ENCODE measurements at regions not wholly inside any gene's neighbourhood (a gene's known extent, or its start where the extent isn't known, plus 50 kb on each side); places are given as distances from the start of the nearest gene placed in this dataset.

DNA sequence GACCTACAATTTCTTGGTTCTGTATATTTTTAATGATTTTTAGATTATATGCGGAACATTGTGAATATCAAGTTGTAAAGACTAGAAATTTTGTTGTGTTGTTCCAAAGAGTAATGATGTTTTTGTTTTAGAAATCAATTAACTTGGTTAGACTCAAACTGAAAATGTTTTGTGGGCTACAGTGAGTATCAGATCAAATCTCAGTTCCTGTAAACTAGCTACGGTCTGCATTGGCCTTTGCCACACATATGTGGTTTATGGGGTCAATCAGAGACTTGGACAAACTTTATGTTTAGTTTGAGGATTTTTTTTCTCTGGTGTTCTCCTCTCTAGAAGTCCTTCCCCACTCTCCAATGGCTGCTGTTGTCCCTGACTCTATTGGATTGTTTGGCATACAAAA lies 308.0 kb upstream of the THRB start:
- Histone ChIP-seq H3K36me3 (replicated peaks) (no peaks in the 10 kb centered on the region), H3K9me3 (no peaks in the 10 kb centered on the region), H3K27me3 (ENCODE audit: low read depth) (peaks cover 17% of the 10 kb centered on the region), H3K4me3 (no peak overlapping the region), H3K4me1 (no peaks in the 10 kb centered on the region)
- in situ Hi-C loops (cut with MboI; ENCODE audit: low sequenced_read_pairs), result no loop called here
- no peak for DNase-seq (ENCODE audit: low spot score in 2 of 2)

DNA sequence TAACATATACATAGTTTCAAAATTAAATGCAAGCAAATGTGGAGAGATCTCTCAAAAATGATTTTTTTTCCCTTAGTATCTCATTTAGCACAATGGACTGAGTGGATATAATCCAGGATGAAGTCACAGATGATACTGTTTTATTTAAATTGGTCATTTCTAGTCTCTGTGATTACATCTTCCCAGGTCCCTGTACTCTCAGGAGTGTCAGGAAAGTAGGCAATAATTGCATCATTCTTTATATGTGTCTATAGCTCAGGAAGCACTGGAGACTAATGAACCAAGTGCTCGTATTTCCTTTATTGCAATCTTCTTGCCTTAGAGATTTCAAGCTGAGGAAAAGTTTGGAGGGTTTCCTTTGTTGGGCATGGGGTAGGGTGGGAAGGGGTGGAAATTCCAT lies 309.4 kb upstream of the THRB start:
- Histone ChIP-seq H3K27me3 (ENCODE audit: low read depth) (peaks cover 15% of the 10 kb centered on the region), H3K9me3 (no peaks in the 10 kb centered on the region), H3K4me1 (no peaks in the 10 kb centered on the region), H3K4me3 (no peak overlapping the region), H3K36me3 (replicated peaks) (no peaks in the 10 kb centered on the region)
- no peak for DNase-seq (ENCODE audit: low spot score in 2 of 2)
- in situ Hi-C loops (cut with MboI; ENCODE audit: low sequenced_read_pairs), result no loop called here

DNA sequence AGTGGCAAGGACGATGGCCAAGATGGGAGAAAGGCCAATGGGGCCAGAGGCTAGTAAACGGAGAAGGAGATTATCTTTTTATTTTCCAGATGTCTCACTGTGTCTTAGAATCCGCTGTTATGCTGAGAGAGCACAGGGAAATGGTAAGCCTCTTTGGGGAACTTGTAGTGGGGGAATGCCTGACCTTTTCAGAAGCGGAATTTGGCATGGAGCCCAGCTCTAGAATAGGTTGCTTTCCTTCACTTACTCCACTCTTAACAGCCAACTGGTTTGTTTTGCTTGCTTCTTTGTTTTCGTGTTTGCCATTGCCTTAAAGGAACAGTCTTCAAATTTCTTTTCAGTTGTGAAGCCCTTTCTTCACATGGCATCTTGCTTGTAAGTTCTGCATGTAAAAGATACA lies 316.2 kb upstream of the THRB start:
- Histone ChIP-seq H3K4me1 (no peaks in the 10 kb centered on the region), H3K27me3 (ENCODE audit: low read depth) (peaks cover 8% of the 10 kb centered on the region), H3K36me3 (replicated peaks) (no peaks in the 10 kb centered on the region), H3K9me3 (no peaks in the 10 kb centered on the region), H3K4me3 (no peak overlapping the region)
- DNase-seq (ENCODE audit: low spot score in 2 of 2), result no peak
- in situ Hi-C loops (cut with MboI; ENCODE audit: low sequenced_read_pairs), result no loop called here

DNA sequence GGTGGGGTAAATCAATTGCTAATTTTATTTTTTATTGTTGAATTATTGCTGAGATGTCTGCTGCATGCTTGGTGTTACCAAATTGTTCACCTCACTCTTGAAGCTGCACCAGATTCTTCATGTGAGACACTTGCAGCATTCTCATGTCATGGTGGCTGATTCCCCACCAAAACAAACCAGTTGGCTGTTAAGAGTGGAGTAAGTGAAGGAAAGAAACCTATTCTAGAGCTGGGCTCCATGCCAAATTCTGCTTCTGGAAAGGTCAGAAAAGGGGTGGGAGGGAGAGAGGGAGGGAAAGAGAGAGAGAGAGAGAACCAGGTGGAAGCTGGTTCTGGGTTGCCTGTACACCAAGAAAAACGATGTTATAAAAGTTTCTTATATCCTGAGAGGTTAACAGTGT lies 317.5 kb upstream of the THRB start:
- no peaks in the 10 kb centered on the region for H3K4me1 ChIP-seq
- DNase-seq (ENCODE audit: low spot score in 2 of 2), result no peak
- H3K27me3 ChIP-seq (ENCODE audit: low read depth), result peaks cover 8% of the 10 kb centered on the region
- H3K9me3 ChIP-seq, result no peaks in the 10 kb centered on the region
- no peaks in the 10 kb centered on the region for H3K36me3 ChIP-seq (replicated peaks)
- in situ Hi-C loops (cut with MboI; ENCODE audit: low sequenced_read_pairs), result no loop called here
- no peak overlapping the region for H3K4me3 ChIP-seq

DNA sequence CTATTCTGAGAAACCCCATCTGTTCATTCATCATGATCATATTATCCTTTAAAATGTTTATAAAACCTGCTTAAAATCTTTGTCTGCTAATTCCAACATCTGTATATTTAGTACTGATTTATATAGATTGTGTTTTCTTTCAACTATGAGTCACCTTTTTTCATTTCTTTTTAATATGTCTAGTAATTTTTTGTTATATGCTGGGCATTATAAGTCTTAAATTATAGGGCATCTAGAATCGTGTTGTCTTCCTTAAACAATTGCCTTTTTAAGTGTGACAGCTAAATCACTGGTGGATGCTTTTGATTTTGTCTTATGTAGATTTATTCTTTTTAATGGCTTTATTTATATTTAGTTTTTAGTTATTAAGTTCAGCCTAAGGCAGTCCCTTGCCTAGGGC lies 323.4 kb upstream of the THRB start:
- no peaks in the 10 kb centered on the region; the same call in none of the 2 replicates for H3K27me3 ChIP-seq (ENCODE audit: low read depth)
- H3K9me3 ChIP-seq, result no peaks in the 10 kb centered on the region; the same call in 1 of the 2 replicates
- in situ Hi-C loops (cut with MboI; ENCODE audit: low sequenced_read_pairs), result no loop called here
- no peak for DNase-seq (ENCODE audit: low spot score in 2 of 2)
- H3K4me3 ChIP-seq, result no peak overlapping the region
- no peaks in the 10 kb centered on the region for H3K36me3 ChIP-seq (replicated peaks)
- no peaks in the 10 kb centered on the region; the same call in 1 of the 2 replicates for H3K4me1 ChIP-seq

DNA sequence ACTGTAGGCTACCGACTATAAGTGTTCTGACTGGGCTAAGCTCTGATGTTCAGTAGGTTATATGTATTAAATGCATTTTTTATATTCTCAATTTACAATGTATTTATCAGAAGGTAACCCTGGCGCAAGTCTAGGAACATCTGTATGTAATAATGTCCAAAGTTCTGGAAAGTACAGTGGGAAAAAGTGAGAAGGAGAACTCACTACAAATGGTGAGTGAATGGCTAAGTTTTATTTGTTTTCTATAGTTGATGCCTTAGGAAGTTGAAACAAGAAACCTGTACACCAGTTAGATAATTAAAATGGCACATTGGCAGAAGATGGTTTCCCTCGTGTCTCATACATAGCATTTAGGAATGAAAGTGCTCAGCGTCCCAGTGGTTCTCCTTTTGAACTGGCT lies 333.4 kb upstream of the THRB start:
- DNase-seq (ENCODE audit: low spot score in 2 of 2), result no peak
- no peak overlapping the region for H3K4me3 ChIP-seq
- no peaks in the 10 kb centered on the region for H3K36me3 ChIP-seq (replicated peaks)
- no peaks in the 10 kb centered on the region for H3K9me3 ChIP-seq
- no peaks in the 10 kb centered on the region for H3K4me1 ChIP-seq
- in situ Hi-C loops (cut with MboI; ENCODE audit: low sequenced_read_pairs), result no loop called here
- peaks cover 25% of the 10 kb centered on the region for H3K27me3 ChIP-seq (ENCODE audit: low read depth)

DNA sequence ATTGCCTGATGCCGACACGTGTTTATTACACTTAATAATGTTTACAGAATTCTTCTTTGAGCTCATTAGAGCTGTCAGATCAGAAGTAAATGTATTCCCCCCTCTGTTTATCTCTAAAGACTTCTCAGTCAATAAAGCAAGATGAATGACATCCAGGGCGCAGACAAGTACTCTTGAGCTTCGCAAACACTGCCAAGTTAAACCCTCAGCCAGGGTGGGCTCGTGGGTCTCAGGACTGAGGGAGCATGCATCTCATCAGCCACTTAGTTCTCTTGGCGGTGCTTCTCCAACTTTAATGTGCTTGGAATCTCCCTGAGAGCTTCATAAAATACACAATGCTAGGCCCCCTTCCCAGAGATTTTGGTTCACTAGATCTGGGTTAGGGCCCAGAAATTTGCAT lies 333.9 kb upstream of the THRB start:
- no peaks in the 10 kb centered on the region for H3K9me3 ChIP-seq

DNA sequence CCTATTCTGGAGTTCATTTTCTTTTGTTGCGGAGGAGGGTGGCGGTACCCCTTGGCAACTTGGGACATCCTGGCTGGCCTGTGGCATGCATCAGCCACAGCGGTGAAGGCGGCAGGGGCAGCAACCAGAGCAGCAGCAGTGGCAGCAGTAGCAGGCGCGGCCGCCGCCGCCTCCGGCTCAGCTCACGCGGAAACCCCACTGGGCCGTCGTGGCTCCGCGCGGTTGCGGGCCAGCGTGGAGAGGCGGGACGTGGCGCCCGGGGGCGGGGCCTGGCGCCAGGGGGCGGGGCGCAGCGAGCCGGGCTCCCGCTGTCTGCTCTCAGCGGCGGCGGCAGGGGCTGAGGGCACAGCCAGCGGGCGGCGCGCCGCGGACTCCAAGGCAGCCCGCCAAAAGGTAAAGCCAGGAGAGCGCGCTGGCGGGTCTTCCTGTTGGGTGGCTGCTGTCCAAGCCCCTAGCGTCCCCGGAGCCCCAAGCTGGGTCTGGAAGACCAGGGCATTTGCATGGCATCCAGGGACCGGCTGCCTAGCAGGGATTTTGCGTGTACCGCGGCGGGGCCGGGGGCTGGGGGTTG lies 334.4 kb upstream of the THRB start:
- in situ Hi-C loops (cut with MboI; ENCODE audit: low sequenced_read_pairs), result no loop called here
- Histone ChIP-seq H3K4me1 (no peaks in the 10 kb centered on the region), H3K4me3 (no peak overlapping the region), H3K27me3 (ENCODE audit: low read depth) (peaks cover 29% of the 10 kb centered on the region), H3K36me3 (replicated peaks) (no peaks in the 10 kb centered on the region), H3K9me3 (no peaks in the 10 kb centered on the region)
- DNase-seq (ENCODE audit: low spot score in 2 of 2), result no peak

More for the DNA sequence above, 333.9 kb upstream of the THRB start:
- DNase-seq (ENCODE audit: low spot score in 2 of 2), result no peak
- Histone ChIP-seq H3K27me3 (ENCODE audit: low read depth) (peaks cover 29% of the 10 kb centered on the region), H3K4me1 (no peaks in the 10 kb centered on the region), H3K4me3 (no peak overlapping the region), H3K36me3 (replicated peaks) (no peaks in the 10 kb centered on the region)
- in situ Hi-C loops (cut with MboI; ENCODE audit: low sequenced_read_pairs), result no loop called here

DNA sequence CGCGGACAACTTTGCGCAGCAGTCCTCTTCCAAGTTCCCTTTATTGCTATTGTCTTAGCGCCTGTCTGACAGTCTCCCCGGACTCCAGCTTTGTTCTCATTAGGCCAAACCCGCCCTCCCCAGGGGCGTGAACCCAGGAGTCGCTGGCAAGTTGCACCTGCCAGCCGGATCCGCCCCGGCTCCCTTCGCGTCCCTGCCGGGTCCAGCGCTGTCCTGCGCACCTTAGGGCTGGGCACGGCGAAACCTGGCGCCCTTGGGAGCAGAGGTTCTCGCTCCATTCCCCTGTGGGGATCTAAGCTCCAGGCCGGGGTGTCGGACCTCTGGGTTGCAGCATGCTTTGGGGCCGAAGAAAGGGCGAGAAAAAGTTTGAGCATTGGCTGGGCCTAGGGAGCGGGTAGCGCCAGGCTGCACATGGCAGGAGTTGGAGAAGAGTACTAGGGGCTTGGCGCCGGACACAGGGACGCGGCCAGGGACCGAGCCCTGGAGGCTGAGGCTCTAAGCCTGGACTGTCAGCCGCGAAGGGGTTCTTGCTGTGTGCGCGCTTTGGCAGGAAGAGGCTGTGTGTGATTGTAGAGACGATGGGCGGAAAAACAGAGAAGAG lies 335.1 kb upstream of the THRB start:
- Histone ChIP-seq H3K27me3 (ENCODE audit: low read depth) (peaks cover 29% of the 10 kb centered on the region), H3K36me3 (replicated peaks) (no peaks in the 10 kb centered on the region), H3K9me3 (no peaks in the 10 kb centered on the region), H3K4me3 (no peak overlapping the region), H3K4me1 (no peaks in the 10 kb centered on the region)
- no peak for DNase-seq (ENCODE audit: low spot score in 2 of 2)
- in situ Hi-C loops (cut with MboI; ENCODE audit: low sequenced_read_pairs), result no loop called here

DNA sequence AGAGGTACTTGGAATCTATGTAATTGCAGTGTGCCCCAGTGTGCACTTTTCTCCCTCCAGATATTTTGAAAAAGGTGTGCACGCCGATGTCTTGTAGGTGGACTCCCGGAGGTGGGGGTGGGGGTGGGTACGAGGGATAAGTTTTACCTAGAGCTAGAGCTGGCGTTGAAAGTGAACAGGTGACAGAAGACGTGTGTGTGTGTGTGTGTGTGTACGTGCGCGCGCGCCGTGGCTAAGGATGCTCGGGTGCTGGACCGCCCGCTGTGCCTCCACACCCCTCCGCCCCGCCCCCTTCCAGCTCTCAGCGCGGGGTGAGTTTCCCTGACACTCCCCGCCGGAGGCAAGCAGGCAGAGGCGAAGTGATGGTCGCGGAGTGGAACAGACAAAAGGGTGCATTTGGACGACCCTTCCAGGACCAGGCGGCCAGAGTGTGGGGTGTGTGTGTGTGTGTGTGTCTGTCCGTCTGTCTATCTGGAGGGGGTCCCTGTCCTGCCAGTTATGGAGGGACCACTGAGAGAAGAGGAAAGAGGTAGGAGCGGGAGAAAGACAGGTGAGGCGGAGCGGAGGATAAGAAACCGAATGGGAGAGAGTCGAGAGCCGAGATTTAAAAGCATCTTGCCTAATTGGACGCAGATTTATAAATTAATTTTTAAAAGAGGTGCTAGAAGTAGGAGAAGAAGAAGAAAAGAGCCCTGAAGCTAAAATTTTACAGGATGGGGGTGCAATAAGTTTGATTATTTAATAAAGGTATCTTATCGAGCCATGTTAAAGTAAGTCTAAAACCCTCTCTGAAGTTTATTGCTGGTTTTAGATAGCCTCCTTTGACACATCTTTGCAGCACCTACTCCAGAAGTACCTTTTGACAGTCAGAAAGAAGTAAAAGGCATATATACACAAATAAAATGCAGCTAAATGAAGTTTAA lies 335.8 kb upstream of the THRB start:
- in situ Hi-C loops (cut with MboI; ENCODE audit: low sequenced_read_pairs), result no loop called here
- no peaks in the 10 kb centered on the region for H3K4me1 ChIP-seq
- no peak for DNase-seq (ENCODE audit: low spot score in 2 of 2)
- peaks cover 29% of the 10 kb centered on the region for H3K27me3 ChIP-seq (ENCODE audit: low read depth)
- H3K4me3 ChIP-seq, result no peak overlapping the region
- no peaks in the 10 kb centered on the region for H3K36me3 ChIP-seq (replicated peaks)
- H3K9me3 ChIP-seq, result no peaks in the 10 kb centered on the region

DNA sequence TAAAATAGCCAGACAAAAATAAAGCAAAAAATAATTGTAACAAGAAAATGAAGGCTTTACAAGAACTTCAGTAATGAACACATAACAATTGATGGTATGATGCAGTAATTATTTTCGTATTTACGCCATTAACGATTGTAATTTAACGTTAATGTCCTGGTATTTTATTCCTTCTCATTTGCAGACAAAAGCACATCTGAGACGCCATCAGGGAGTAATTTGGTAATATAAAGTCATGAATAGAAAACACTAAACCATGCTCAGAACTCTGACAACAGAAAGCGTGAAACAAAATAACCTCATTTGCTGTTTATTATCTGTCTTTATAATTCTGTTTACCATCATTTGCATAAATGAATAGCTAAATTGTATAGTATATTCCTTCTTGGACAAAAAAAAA lies 336.6 kb upstream of the THRB start:
- DNase-seq (ENCODE audit: low spot score in 2 of 2), result no peak
- no peak overlapping the region for H3K4me3 ChIP-seq
- H3K36me3 ChIP-seq (replicated peaks), result no peaks in the 10 kb centered on the region
- H3K27me3 ChIP-seq (ENCODE audit: low read depth), result peaks cover 29% of the 10 kb centered on the region
- H3K9me3 ChIP-seq, result no peaks in the 10 kb centered on the region
- no peaks in the 10 kb centered on the region for H3K4me1 ChIP-seq
- in situ Hi-C loops (cut with MboI; ENCODE audit: low sequenced_read_pairs), result no loop called here

DNA sequence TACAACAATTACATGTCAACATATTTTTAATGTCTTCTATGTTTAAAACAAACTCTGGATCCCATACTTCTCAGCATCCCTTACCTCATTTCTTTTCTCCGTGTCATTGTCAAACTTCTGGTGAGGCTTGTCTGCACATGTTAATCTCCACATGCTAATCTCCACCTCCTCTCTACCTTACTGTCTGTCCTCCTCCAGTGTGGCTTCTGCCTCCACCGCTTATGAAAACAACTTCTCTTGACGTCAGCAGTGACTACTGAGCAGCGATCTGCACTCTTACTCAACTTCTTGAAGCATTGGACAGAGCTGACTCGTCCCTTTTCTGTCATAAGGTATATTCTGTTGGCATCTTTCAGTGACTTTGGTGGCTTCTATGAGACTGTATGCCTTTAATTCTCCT lies 338.2 kb upstream of the THRB start:
- no peaks in the 10 kb centered on the region for H3K36me3 ChIP-seq (replicated peaks)
- H3K4me3 ChIP-seq, result no peak overlapping the region
- DNase-seq (ENCODE audit: low spot score in 2 of 2), result no peak
- H3K4me1 ChIP-seq, result no peaks in the 10 kb centered on the region
- peaks cover 30% of the 10 kb centered on the region for H3K27me3 ChIP-seq (ENCODE audit: low read depth)
- in situ Hi-C loops (cut with MboI; ENCODE audit: low sequenced_read_pairs), result no loop called here
- no peaks in the 10 kb centered on the region for H3K9me3 ChIP-seq

DNA sequence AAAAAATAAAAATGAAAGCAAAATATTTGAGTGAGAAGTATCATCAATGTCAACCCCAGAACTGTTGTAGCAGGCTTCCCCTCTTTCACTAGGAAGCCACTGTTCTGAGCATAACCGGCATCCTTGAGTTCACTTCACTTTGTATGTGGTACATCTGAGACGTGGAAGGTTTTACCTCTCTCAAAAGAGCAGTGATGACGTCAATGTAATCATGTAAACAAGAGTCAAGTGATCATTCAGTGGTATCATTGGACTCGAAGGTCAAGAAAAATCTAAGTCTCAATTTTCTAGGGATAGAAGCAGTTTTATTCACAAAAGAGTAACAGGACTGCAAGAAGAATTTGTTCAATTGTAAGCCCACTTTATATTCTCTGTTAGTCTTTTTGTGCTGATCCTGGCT lies 339.8 kb upstream of the THRB start:
- DNase-seq (ENCODE audit: low spot score in 2 of 2), result no peak
- H3K9me3 ChIP-seq, result no peaks in the 10 kb centered on the region
- in situ Hi-C loops (cut with MboI; ENCODE audit: low sequenced_read_pairs), result no loop called here
- H3K4me1 ChIP-seq, result no peaks in the 10 kb centered on the region
- peaks cover 30% of the 10 kb centered on the region for H3K27me3 ChIP-seq (ENCODE audit: low read depth)
- H3K4me3 ChIP-seq, result no peak overlapping the region
- no peaks in the 10 kb centered on the region for H3K36me3 ChIP-seq (replicated peaks)

DNA sequence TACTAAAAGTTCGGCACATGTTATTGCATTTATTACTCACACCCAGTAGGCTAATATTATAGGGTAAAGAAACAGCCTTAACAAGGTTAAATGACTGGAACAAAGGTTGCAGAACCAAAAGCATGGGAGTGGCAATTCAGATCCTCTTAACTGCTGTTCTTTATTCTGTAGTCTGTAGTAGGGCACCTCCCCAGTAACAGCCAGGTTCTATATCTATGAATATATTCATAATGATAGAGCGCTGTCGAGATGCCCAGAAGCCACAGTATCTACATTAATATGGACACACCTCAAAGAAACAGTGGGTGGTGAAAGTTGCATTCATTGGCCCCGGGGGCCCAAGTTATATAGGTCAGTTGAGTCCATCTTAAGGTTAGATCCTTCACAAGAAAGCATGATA lies 340.9 kb upstream of the THRB start:
- no peak for DNase-seq (ENCODE audit: low spot score in 2 of 2)
- H3K4me3 ChIP-seq, result no peak overlapping the region
- in situ Hi-C loops (cut with MboI; ENCODE audit: low sequenced_read_pairs), result no loop called here

More for the DNA sequence above, 340.9 kb upstream of the THRB start:
- H3K4me1 ChIP-seq, result no peaks in the 10 kb centered on the region
- H3K36me3 ChIP-seq (replicated peaks), result no peaks in the 10 kb centered on the region
- H3K27me3 ChIP-seq (ENCODE audit: low read depth), result peaks cover 28% of the 10 kb centered on the region
- no peaks in the 10 kb centered on the region for H3K9me3 ChIP-seq
